ENCODE measurements at regions not wholly inside any gene's neighbourhood (a gene's known extent, or its start where the extent isn't known, plus 50 kb on each side); places are given as distances from the start of the nearest gene placed in this dataset.

DNA sequence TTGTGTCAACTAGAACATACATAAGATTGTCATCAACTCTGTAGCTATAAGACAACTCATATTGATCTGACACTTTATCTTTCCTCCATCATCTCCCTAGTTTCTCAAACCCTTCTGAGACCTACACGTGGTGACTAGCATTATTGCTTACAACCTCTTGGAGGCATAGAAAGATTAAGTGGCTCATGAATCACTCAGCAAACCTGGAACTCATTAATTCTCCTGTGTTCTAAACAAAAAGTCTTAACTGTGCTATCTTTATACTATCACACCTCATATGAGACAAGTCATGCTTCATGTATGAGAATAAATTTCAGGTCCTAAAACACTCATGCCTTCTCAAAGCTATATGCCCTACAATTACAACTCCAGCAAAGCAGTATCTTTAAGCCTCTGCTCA, 408.6 kb upstream of the SYT1 start:
- TF ChIP-seq ZNF384 (IDR thresholded peaks at IDR 0.05): no peak
- TF ChIP-seq CTBP1 (IDR thresholded peaks at IDR 0.05; ENCODE audit: borderline replicate concordance): no peak
- TF ChIP-seq TARDBP (IDR thresholded peaks at IDR 0.05): no peak
- TF ChIP-seq LEF1 (IDR thresholded peaks at IDR 0.05; ENCODE audit: borderline replicate concordance): no peak
- no peak for TF ChIP-seq SP1 (IDR thresholded peaks at IDR 0.05)
- TF ChIP-seq HDGF (IDR thresholded peaks at IDR 0.05; ENCODE audit: borderline replicate concordance): no peak
- no peak for TF ChIP-seq FOXA1 (IDR thresholded peaks at IDR 0.05)
- TF ChIP-seq FOXK2 (IDR thresholded peaks at IDR 0.05): no peak
- no peak for TF ChIP-seq BHLHE40 (IDR thresholded peaks at IDR 0.05; ENCODE audit: borderline replicate concordance)
- TF ChIP-seq L3MBTL2 (conservative IDR thresholded peaks at IDR 0.05): no peak
- TF ChIP-seq ARNT (IDR thresholded peaks at IDR 0.05): no peak
- no peak for TF ChIP-seq PKNOX1 (IDR thresholded peaks at IDR 0.05)
- TF ChIP-seq FOXM1 (IDR thresholded peaks at IDR 0.05; ENCODE audit: borderline replicate concordance): no peak
- TF ChIP-seq NFRKB (IDR thresholded peaks at IDR 0.05): no peak
- no peak for TF ChIP-seq ELF4 (IDR thresholded peaks at IDR 0.05)
- TF ChIP-seq SUZ12 (IDR thresholded peaks at IDR 0.05): no peak
- no peak for DNase-seq (ENCODE audit: extremely low spot score)
- ChIA-PET POLR2A (no interaction called here), CTCF (no interaction called here)

- no peak for DNase-seq (ENCODE audit: extremely low spot score)
- ChIA-PET POLR2A (no interaction called here), CTCF (no interaction called here)
- TF ChIP-seq HDGF (IDR thresholded peaks at IDR 0.05; ENCODE audit: borderline replicate concordance): no peak
- no peak for TF ChIP-seq FOXM1 (IDR thresholded peaks at IDR 0.05; ENCODE audit: borderline replicate concordance)
- TF ChIP-seq ZNF384 (IDR thresholded peaks at IDR 0.05): no peak
- TF ChIP-seq SP1 (IDR thresholded peaks at IDR 0.05): no peak
- no peak for TF ChIP-seq PKNOX1 (IDR thresholded peaks at IDR 0.05)
- TF ChIP-seq BHLHE40 (IDR thresholded peaks at IDR 0.05; ENCODE audit: borderline replicate concordance): no peak
- no peak for TF ChIP-seq L3MBTL2 (conservative IDR thresholded peaks at IDR 0.05)
- no peak for TF ChIP-seq FOXA1 (IDR thresholded peaks at IDR 0.05)
- no peak for TF ChIP-seq ELF4 (IDR thresholded peaks at IDR 0.05)
- TF ChIP-seq TARDBP (IDR thresholded peaks at IDR 0.05): no peak
- no peak for TF ChIP-seq ARNT (IDR thresholded peaks at IDR 0.05)
- no peak for TF ChIP-seq FOXK2 (IDR thresholded peaks at IDR 0.05)
- TF ChIP-seq SUZ12 (IDR thresholded peaks at IDR 0.05): no peak
- no peak for TF ChIP-seq LEF1 (IDR thresholded peaks at IDR 0.05; ENCODE audit: borderline replicate concordance)
- TF ChIP-seq CTBP1 (IDR thresholded peaks at IDR 0.05; ENCODE audit: borderline replicate concordance): no peak
These were observed 406.6 kb upstream of the SYT1 start for GRCh38 chr12:78457938-78458337.

DNA sequence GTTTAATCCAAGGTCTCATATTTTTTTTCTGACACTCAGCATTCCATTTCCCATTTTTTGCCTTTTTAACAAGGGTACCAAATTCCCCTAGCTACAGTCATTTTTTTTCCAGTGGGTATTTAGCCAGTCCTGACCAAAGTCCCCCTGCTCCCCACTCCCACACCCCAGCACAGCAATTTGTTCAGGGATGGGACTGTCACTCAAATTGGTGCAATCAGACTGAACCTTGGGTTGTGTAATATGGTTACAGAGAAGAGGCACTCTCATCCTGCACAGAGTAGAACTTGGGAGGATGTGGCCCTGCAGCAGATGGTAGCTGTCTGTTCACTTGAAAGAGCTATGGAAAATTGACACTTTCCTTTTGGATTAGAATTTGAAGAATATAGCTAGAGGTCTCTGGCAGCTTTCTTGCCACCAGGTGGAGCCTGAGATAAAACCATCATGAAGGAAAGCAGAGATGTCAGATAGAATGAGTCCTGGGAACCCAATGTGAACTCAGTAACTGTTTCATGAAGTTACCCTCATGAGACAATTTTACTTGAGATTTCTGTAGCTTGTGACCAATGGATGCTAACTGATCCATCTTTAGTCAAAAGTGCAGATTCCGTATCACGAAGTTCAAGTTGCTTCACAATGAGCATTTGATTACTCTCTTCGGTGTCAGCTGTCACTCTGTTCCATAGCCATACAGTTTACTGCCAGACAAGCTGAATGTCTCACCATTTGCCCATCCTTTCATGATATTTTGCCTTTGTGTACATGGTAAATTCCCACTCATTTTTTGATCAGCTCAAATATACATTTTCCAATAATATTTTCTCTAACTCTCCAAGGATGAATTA, 394.0 kb upstream of the SYT1 start:
- no peak for TF ChIP-seq LEF1 (IDR thresholded peaks at IDR 0.05; ENCODE audit: borderline replicate concordance)
- TF ChIP-seq NFRKB (IDR thresholded peaks at IDR 0.05): no peak
- no peak for TF ChIP-seq ELF4 (IDR thresholded peaks at IDR 0.05)
- no peak for TF ChIP-seq CTBP1 (IDR thresholded peaks at IDR 0.05; ENCODE audit: borderline replicate concordance)
- no peak for TF ChIP-seq FOXA1 (IDR thresholded peaks at IDR 0.05)
- TF ChIP-seq ARNT (IDR thresholded peaks at IDR 0.05): no peak
- DNase-seq (ENCODE audit: extremely low spot score): peak; percentile 30
- ChIA-PET POLR2A (no interaction called here), CTCF (interaction anchor here (0.6 kb wide), 1 partner anchor 904 kb away, joined by 4 read pairs; no protein-coding TSS in a partner anchor)

- DNase-seq (ENCODE audit: extremely low spot score): no peak
- ChIA-PET POLR2A (no interaction called here), CTCF (no interaction called here)
- TF ChIP-seq TARDBP (IDR thresholded peaks at IDR 0.05) (no peak), HDGF (IDR thresholded peaks at IDR 0.05; ENCODE audit: borderline replicate concordance) (no peak), NFRKB (IDR thresholded peaks at IDR 0.05) (no peak), FOXA1 (IDR thresholded peaks at IDR 0.05) (no peak), L3MBTL2 (conservative IDR thresholded peaks at IDR 0.05) (no peak), SP1 (IDR thresholded peaks at IDR 0.05) (no peak), ELF4 (IDR thresholded peaks at IDR 0.05) (no peak), CTBP1 (IDR thresholded peaks at IDR 0.05; ENCODE audit: borderline replicate concordance) (no peak)
These were observed 391.4 kb upstream of the SYT1 start for GRCh38 chr12:78473136-78473535.

DNA sequence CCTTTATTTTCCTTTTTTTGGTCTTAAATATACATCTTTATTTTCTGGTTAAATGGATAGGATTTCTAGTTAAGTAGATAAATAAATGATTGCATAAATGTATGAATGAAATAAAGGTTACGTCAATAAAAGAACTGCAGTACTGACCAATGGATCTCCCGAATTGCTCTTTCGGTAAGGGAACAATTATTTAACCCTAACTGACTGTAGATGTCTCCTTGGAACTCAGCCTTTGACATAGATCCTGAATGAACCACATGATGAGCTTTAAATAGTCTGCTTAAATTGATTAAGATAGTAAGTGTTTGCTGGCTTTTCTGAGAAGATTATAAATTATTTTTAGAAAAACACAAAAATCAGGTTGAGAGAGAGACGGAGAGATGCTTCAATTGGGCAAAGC, 391.0 kb upstream of the SYT1 start:
- CTCF ChIA-PET: no interaction called here
- no peak for TF ChIP-seq FOXM1 (IDR thresholded peaks at IDR 0.05; ENCODE audit: borderline replicate concordance)
- TF ChIP-seq BHLHE40 (IDR thresholded peaks at IDR 0.05; ENCODE audit: borderline replicate concordance): no peak
- TF ChIP-seq NFRKB (IDR thresholded peaks at IDR 0.05): no peak
- no peak for TF ChIP-seq LEF1 (IDR thresholded peaks at IDR 0.05; ENCODE audit: borderline replicate concordance)
- TF ChIP-seq L3MBTL2 (conservative IDR thresholded peaks at IDR 0.05): no peak
- no peak for TF ChIP-seq HDGF (IDR thresholded peaks at IDR 0.05; ENCODE audit: borderline replicate concordance)
- no peak for TF ChIP-seq TARDBP (IDR thresholded peaks at IDR 0.05)
- no peak for TF ChIP-seq ZNF384 (IDR thresholded peaks at IDR 0.05)
- no peak for TF ChIP-seq ELF4 (IDR thresholded peaks at IDR 0.05)
- TF ChIP-seq CTBP1 (IDR thresholded peaks at IDR 0.05; ENCODE audit: borderline replicate concordance): no peak
- TF ChIP-seq SP1 (IDR thresholded peaks at IDR 0.05): no peak
- TF ChIP-seq ARNT (IDR thresholded peaks at IDR 0.05): no peak
- no peak for TF ChIP-seq FOXK2 (IDR thresholded peaks at IDR 0.05)
- TF ChIP-seq FOXA1 (IDR thresholded peaks at IDR 0.05): no peak
- TF ChIP-seq SUZ12 (IDR thresholded peaks at IDR 0.05): no peak
- TF ChIP-seq PKNOX1 (IDR thresholded peaks at IDR 0.05): no peak
- POLR2A ChIA-PET: no interaction called here
- DNase-seq (ENCODE audit: extremely low spot score): no peak

Data from HEK293T (cell line).